Liver (tissue), 3 donors: ENCODE measurements at regions not wholly inside any gene's neighbourhood (a gene's known extent, or its start where the extent isn't known, plus 50 kb on each side); places are given as distances from the start of the nearest gene placed in this dataset.

Source experiments
- EGR1 ChIP-seq, 2 donors: IDR thresholded peaks; 2 replicates each; pipeline ENCODE4 v1.6.1; 2016 to 2018; ENCODE audit warnings: antibody characterized with exemption in 2 of 2, low read depth in 2 of 2
- FOXA1 ChIP-seq: IDR thresholded peaks from 2 replicates; pipeline ENCODE4 v1.6.1; 2016; ENCODE audit warnings: antibody characterized with exemption
- GABPA ChIP-seq, 2 donors: IDR thresholded peaks in 1 of 2; conservative IDR thresholded peaks in 1 of 2; 2 replicates each; pipeline ENCODE4 v1.6.1; 2016; ENCODE audit warnings: antibody characterized with exemption in 2 of 2, mild to moderate bottlenecking in 1 of 2, moderate library complexity in 1 of 2
- HNF4G ChIP-seq: IDR thresholded peaks from 2 replicates; pipeline ENCODE4 v1.6.1; 2016; ENCODE audit warnings: antibody characterized with exemption
- JUND ChIP-seq, 2 donors: IDR thresholded peaks; 2 replicates each; pipeline ENCODE4 v1.6.1; 2016; ENCODE audit warnings: antibody characterized with exemption in 2 of 2
- RAD21 ChIP-seq, 2 donors: IDR thresholded peaks; 2 replicates each; pipeline ENCODE4 v1.6.1; 2016; ENCODE audit warnings: antibody characterized with exemption in 2 of 2, mild to moderate bottlenecking in 2 of 2
- TAF1 ChIP-seq: conservative IDR thresholded peaks from 2 replicates; pipeline ENCODE4 v1.6.1; 2016; ENCODE audit warnings: antibody characterized with exemption, mild to moderate bottlenecking
- YY1 ChIP-seq: IDR thresholded peaks from 2 replicates; pipeline ENCODE4 v1.6.1; 2016; ENCODE audit warnings: antibody characterized with exemption, mild to moderate bottlenecking
- TF ChIP-seq, protein P1 (sequence below): fragments of 150-350 bp; IDR thresholded peaks from 2 replicates; pipeline ENCODE4 v1.5.1; 2017; ENCODE audit warnings: improper control_type of control experiment, low read depth, low read length; ENCODE audit not compliant: missing input control
- TF ChIP-seq, protein P2 (sequence below): IDR thresholded peaks from 2 replicates; pipeline ENCODE4 v1.6.1; 2016; ENCODE audit warnings: antibody characterized with exemption, mild to moderate bottlenecking
- TF ChIP-seq, protein P3 (sequence below): IDR thresholded peaks from 2 replicates; pipeline ENCODE4 v1.6.1; 2016; ENCODE audit warnings: antibody characterized with exemption
- donor health status: healthy.
- donor health status: healthy.

DNA sequence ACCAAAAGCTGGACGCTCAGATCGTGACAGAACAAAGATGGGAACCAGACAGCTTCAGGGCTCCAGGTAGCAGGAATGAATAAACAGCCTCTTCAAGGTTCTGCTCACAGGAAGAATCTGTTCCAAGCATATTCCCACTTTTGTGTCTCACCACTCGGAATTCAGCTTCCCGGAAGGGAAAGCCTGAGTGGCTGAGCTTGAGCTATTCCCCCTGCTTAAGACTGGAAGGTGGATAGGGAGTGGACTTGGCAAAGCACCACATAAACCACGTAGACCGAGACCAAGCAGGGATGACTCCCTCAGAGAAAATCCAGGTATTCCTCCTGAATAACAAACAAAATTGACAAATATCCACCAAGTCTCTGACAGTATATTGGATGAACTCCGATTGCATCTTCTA lies 180.2 kb upstream of the NR2F2 start:
- TF ChIP-seq, protein P1, sequence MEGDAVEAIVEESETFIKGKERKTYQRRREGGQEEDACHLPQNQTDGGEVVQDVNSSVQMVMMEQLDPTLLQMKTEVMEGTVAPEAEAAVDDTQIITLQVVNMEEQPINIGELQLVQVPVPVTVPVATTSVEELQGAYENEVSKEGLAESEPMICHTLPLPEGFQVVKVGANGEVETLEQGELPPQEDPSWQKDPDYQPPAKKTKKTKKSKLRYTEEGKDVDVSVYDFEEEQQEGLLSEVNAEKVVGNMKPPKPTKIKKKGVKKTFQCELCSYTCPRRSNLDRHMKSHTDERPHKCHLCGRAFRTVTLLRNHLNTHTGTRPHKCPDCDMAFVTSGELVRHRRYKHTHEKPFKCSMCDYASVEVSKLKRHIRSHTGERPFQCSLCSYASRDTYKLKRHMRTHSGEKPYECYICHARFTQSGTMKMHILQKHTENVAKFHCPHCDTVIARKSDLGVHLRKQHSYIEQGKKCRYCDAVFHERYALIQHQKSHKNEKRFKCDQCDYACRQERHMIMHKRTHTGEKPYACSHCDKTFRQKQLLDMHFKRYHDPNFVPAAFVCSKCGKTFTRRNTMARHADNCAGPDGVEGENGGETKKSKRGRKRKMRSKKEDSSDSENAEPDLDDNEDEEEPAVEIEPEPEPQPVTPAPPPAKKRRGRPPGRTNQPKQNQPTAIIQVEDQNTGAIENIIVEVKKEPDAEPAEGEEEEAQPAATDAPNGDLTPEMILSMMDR, result no peak
- TF ChIP-seq, protein P2, sequence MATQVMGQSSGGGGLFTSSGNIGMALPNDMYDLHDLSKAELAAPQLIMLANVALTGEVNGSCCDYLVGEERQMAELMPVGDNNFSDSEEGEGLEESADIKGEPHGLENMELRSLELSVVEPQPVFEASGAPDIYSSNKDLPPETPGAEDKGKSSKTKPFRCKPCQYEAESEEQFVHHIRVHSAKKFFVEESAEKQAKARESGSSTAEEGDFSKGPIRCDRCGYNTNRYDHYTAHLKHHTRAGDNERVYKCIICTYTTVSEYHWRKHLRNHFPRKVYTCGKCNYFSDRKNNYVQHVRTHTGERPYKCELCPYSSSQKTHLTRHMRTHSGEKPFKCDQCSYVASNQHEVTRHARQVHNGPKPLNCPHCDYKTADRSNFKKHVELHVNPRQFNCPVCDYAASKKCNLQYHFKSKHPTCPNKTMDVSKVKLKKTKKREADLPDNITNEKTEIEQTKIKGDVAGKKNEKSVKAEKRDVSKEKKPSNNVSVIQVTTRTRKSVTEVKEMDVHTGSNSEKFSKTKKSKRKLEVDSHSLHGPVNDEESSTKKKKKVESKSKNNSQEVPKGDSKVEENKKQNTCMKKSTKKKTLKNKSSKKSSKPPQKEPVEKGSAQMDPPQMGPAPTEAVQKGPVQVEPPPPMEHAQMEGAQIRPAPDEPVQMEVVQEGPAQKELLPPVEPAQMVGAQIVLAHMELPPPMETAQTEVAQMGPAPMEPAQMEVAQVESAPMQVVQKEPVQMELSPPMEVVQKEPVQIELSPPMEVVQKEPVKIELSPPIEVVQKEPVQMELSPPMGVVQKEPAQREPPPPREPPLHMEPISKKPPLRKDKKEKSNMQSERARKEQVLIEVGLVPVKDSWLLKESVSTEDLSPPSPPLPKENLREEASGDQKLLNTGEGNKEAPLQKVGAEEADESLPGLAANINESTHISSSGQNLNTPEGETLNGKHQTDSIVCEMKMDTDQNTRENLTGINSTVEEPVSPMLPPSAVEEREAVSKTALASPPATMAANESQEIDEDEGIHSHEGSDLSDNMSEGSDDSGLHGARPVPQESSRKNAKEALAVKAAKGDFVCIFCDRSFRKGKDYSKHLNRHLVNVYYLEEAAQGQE, result no peak
- TF ChIP-seq JUND (IDR thresholded peaks at IDR 0.05), result no peak
- TF ChIP-seq, protein P3, sequence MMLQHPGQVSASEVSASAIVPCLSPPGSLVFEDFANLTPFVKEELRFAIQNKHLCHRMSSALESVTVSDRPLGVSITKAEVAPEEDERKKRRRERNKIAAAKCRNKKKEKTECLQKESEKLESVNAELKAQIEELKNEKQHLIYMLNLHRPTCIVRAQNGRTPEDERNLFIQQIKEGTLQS, result no peak
- no peak for TF ChIP-seq GABPA (IDR thresholded peaks at IDR 0.05 in 1 of 2, conservative IDR thresholded peaks at IDR 0.05 in 1 of 2)
- no peak for TF ChIP-seq TAF1
- no peak for TF ChIP-seq YY1
- TF ChIP-seq RAD21 (IDR thresholded peaks at IDR 0.05), result no peak
- TF ChIP-seq FOXA1, result no peak
- no peak for TF ChIP-seq EGR1 (IDR thresholded peaks at IDR 0.05; ENCODE audit: low read depth in 2 of 2)
- no peak for TF ChIP-seq HNF4G
